B cell (primary cell): ENCODE measurements at regions not wholly inside any gene's neighbourhood (a gene's known extent, or its start where the extent isn't known, plus 50 kb on each side); places are given as distances from the start of the nearest gene placed in this dataset.

Source experiments
- EZH2 ChIP-seq: IDR thresholded peaks from 2 replicates; pipeline ENCODE4 v1.6.1; 2012; ENCODE audit warnings: borderline replicate concordance, low read depth, mild to moderate bottlenecking, moderate library complexity, low read length; ENCODE audit not compliant: insufficient read depth, poor library complexity, severe bottlenecking
- TF ChIP-seq, protein P1 (sequence below): fragments of 200-600 bp; IDR thresholded peaks from one replicate; pipeline ENCODE4 v1.8.0; 2022; ENCODE audit warnings: antibody characterized with exemption, mild to moderate bottlenecking

DNA sequence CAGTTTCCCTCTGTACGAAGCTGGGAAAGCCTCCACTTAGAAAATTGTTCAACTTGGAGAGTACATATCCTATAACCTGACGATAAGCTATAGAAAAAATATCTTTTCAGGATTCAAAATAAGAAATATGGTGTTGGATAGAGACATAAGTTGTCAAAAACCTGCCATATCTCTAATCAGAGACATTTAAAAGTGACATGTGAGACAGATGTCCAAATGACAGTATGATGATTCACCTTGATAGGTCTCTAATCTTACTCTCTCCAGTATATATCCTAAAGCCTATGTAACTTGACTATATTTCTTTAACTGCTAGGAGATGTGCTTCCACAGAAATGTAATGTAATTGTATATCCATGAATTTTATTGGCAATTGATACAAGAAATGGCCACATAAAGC lies 932.4 kb upstream of the MAN1A1 start:
- TF ChIP-seq, protein P1, sequence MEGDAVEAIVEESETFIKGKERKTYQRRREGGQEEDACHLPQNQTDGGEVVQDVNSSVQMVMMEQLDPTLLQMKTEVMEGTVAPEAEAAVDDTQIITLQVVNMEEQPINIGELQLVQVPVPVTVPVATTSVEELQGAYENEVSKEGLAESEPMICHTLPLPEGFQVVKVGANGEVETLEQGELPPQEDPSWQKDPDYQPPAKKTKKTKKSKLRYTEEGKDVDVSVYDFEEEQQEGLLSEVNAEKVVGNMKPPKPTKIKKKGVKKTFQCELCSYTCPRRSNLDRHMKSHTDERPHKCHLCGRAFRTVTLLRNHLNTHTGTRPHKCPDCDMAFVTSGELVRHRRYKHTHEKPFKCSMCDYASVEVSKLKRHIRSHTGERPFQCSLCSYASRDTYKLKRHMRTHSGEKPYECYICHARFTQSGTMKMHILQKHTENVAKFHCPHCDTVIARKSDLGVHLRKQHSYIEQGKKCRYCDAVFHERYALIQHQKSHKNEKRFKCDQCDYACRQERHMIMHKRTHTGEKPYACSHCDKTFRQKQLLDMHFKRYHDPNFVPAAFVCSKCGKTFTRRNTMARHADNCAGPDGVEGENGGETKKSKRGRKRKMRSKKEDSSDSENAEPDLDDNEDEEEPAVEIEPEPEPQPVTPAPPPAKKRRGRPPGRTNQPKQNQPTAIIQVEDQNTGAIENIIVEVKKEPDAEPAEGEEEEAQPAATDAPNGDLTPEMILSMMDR = no peak
- TF ChIP-seq EZH2 = no peak
